ENCODE measurements at regions not wholly inside any gene's neighbourhood (a gene's known extent, or its start where the extent isn't known, plus 50 kb on each side); places are given as distances from the start of the nearest gene placed in this dataset.

DNA sequence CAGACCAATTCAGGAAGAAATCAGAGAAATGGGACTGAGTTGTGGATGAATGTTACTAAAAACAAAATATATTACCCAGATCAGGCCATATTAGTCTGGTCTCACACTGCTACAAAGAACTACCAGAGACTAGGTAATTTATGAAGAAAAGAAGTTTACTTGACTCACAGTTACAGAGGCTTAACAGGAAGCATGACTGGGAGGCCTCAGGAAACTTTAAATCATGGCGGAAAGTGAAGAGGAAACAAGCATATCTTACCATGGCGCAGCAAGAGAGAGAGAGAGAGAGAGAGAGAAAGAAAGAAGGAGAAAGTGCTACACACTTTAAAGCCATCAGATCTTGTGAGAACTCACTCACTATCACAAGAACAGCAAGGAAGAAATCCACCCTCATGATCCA is 636.8 kb upstream of the GRM3 start:
- TF ChIP-seq, protein P1, sequence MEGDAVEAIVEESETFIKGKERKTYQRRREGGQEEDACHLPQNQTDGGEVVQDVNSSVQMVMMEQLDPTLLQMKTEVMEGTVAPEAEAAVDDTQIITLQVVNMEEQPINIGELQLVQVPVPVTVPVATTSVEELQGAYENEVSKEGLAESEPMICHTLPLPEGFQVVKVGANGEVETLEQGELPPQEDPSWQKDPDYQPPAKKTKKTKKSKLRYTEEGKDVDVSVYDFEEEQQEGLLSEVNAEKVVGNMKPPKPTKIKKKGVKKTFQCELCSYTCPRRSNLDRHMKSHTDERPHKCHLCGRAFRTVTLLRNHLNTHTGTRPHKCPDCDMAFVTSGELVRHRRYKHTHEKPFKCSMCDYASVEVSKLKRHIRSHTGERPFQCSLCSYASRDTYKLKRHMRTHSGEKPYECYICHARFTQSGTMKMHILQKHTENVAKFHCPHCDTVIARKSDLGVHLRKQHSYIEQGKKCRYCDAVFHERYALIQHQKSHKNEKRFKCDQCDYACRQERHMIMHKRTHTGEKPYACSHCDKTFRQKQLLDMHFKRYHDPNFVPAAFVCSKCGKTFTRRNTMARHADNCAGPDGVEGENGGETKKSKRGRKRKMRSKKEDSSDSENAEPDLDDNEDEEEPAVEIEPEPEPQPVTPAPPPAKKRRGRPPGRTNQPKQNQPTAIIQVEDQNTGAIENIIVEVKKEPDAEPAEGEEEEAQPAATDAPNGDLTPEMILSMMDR (IDR thresholded peaks at IDR 0.05) = no peak
- TF ChIP-seq ZFX (IDR thresholded peaks at IDR 0.05; ENCODE audit: borderline replicate concordance) = no peak
